ENCODE measurements at regions not wholly inside any gene's neighbourhood (a gene's known extent, or its start where the extent isn't known, plus 50 kb on each side); places are given as distances from the start of the nearest gene placed in this dataset.

- DNase-seq = no peak
Observed at GRCh38 chr20:60540591-60540990, 582.4 kb downstream of the CDH26 start.

- DNase-seq = no peak
Observed at GRCh38 chr20:60541991-60542390, 583.8 kb downstream of the CDH26 start.

- no peak for DNase-seq
Observed at GRCh38 chr20:60543598-60543997, 585.4 kb downstream of the CDH26 start.

GRCh38 chr20:60553095-60553494, 594.9 kb downstream of the CDH26 start:
- no peak for DNase-seq

- no peak for DNase-seq
Observed at GRCh38 chr20:60558486-60558885, 600.3 kb downstream of the CDH26 start.

GRCh38 chr20:60559462-60559861, 601.2 kb downstream of the CDH26 start:
- no peak for DNase-seq

GRCh38 chr20:60561052-60561451, 602.8 kb downstream of the CDH26 start:
- no peak for DNase-seq

GRCh38 chr20:60565083-60565482, 606.9 kb downstream of the CDH26 start:
- DNase-seq = no peak

- DNase-seq = no peak
Observed at GRCh38 chr20:60565551-60565950, 607.3 kb downstream of the CDH26 start.

- no peak for DNase-seq
Observed at GRCh38 chr20:60569116-60569515, 610.9 kb downstream of the CDH26 start.

- DNase-seq = no peak
Observed at GRCh38 chr20:60570481-60571277, 612.5 kb downstream of the CDH26 start.

GRCh38 chr20:60573003-60573680, 614.9 kb downstream of the CDH26 start:
- no peak for DNase-seq

- DNase-seq = no peak
Observed at GRCh38 chr20:60576236-60576635, 618.0 kb downstream of the CDH26 start.

GRCh38 chr20:60579941-60580515, 621.8 kb downstream of the CDH26 start:
- DNase-seq = no peak

GRCh38 chr20:60581606-60582115, 623.4 kb downstream of the CDH26 start:
- no peak for DNase-seq

- DNase-seq = no peak
Observed at GRCh38 chr20:60583741-60584140, 625.5 kb downstream of the CDH26 start.

- DNase-seq = no peak
Observed at GRCh38 chr20:60584221-60584620, 626.0 kb downstream of the CDH26 start.

GRCh38 chr20:60585651-60586050, 627.4 kb downstream of the CDH26 start:
- DNase-seq = no peak

- no peak for DNase-seq
Observed at GRCh38 chr20:60586269-60587050, 628.2 kb downstream of the CDH26 start.

- DNase-seq = no peak
Observed at GRCh38 chr20:60587986-60588385, 629.8 kb downstream of the CDH26 start.

- DNase-seq = no peak
Observed at GRCh38 chr20:60589623-60590022, 631.4 kb downstream of the CDH26 start.

GRCh38 chr20:60591172-60591799, 633.1 kb downstream of the CDH26 start:
- DNase-seq = no peak

GRCh38 chr20:60598528-60598927, 640.3 kb downstream of the CDH26 start:
- no peak for DNase-seq

Measured in activated CD4-positive, CD25-positive, alpha-beta regulatory T cell (primary cell).